ENCODE measurements at regions not wholly inside any gene's neighbourhood (a gene's known extent, or its start where the extent isn't known, plus 50 kb on each side); places are given as distances from the start of the nearest gene placed in this dataset.

DNA sequence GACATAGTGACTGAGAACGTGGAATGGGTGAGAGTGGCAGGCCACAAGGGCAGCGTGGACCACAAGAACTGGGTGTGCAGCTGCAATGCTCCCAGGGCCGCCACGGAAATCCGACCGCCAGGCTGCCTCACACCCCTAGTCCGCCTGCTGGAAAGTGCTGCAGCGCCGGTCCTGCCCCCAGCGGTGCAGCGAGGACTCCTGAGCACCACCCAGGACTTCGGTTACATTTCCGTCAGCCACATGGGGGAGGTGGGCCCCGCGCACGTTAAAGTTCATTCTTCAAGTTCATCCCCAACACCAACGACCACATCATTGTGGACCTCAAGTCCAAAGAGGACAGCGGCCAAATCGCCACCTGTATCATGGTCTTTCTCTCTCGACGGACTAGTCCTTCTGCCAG lies 126.1 kb upstream of the CARMIL1 start:
- H3K4me3 ChIP-seq (ENCODE audit: low read length), result no peak overlapping the region
- no peaks in the 10 kb centered on the region for H3K79me2 ChIP-seq (ENCODE audit: control insufficient read depth, low read length)
- no peaks in the 10 kb centered on the region for H3K36me3 ChIP-seq (ENCODE audit: control insufficient read depth, low read length)
- H3K4me1 ChIP-seq (ENCODE audit: control insufficient read depth, low read length), result peaks cover 25% of the 10 kb centered on the region
- no peaks in the 10 kb centered on the region for H3K27me3 ChIP-seq (ENCODE audit: control insufficient read depth, low read length)
- TF ChIP-seq EZH2phosphoT487 (IDR thresholded peaks at IDR 0.05; ENCODE audit: borderline replicate concordance, low read length), result no peak
- TF ChIP-seq, protein P1, sequence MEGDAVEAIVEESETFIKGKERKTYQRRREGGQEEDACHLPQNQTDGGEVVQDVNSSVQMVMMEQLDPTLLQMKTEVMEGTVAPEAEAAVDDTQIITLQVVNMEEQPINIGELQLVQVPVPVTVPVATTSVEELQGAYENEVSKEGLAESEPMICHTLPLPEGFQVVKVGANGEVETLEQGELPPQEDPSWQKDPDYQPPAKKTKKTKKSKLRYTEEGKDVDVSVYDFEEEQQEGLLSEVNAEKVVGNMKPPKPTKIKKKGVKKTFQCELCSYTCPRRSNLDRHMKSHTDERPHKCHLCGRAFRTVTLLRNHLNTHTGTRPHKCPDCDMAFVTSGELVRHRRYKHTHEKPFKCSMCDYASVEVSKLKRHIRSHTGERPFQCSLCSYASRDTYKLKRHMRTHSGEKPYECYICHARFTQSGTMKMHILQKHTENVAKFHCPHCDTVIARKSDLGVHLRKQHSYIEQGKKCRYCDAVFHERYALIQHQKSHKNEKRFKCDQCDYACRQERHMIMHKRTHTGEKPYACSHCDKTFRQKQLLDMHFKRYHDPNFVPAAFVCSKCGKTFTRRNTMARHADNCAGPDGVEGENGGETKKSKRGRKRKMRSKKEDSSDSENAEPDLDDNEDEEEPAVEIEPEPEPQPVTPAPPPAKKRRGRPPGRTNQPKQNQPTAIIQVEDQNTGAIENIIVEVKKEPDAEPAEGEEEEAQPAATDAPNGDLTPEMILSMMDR (IDR thresholded peaks at IDR 0.05; ENCODE audit: low read depth, low read length, poor library complexity, severe bottlenecking), result no peak
- no peaks in the 10 kb centered on the region for H3F3A ChIP-seq (ENCODE audit: control insufficient read depth, insufficient read depth)
- H4K20me1 ChIP-seq (ENCODE audit: control insufficient read depth, insufficient read depth, low read depth, low read length), result no peaks in the 10 kb centered on the region
- no peak overlapping the region for H3K27ac ChIP-seq (ENCODE audit: low read depth, low read length)
- H3K9me2 ChIP-seq (replicated peaks; ENCODE audit: control insufficient read depth, low read length), result no peaks in the 10 kb centered on the region
- peaks cover 15% of the 10 kb centered on the region; the same call in 1 of the 2 replicates for H3K9me3 ChIP-seq (ENCODE audit: control insufficient read depth, insufficient read depth, low read length)
- H3K4me2 ChIP-seq (ENCODE audit: low read length), result no peak overlapping the region

DNA sequence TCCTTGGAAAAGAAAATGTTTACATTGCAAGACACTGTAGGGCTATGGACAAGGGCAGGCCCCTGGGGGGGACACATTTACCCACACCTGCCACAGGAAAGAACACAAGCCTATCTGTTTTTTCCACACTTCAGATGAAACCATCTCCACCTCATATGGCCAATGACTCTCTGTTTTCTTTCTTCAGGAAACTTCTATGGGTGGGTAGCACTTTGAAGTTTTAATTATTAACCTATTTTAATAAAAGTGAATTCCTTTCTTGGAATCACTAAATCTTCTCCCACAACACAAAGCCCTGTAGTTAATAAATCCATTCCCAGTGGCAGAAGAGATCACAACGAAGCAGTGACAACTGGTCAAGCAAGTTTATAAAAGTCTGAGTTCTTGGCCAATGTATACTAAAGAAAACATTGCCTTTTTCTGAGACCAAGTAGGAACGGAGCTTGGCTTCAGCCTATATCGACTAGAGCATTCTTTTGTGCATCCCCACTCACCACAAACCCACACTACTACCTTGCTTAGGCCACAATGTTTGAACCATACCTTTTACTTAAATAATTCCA lies 125.1 kb upstream of the CARMIL1 start:
- no peaks in the 10 kb centered on the region for H4K20me1 ChIP-seq (ENCODE audit: control insufficient read depth, insufficient read depth, low read depth, low read length)
- no peaks in the 10 kb centered on the region for H3K79me2 ChIP-seq (ENCODE audit: control insufficient read depth, low read length)
- TF ChIP-seq, protein P1 (IDR thresholded peaks at IDR 0.05; ENCODE audit: low read depth, low read length, poor library complexity, severe bottlenecking), result no peak
- TF ChIP-seq EZH2phosphoT487 (IDR thresholded peaks at IDR 0.05; ENCODE audit: borderline replicate concordance, low read length), result no peak
- H3K4me2 ChIP-seq (ENCODE audit: low read length), result no peak overlapping the region
- H3K36me3 ChIP-seq (ENCODE audit: control insufficient read depth, low read length), result no peaks in the 10 kb centered on the region
- H3K27ac ChIP-seq (ENCODE audit: low read depth, low read length), result no peak overlapping the region
- H3K9me2 ChIP-seq (replicated peaks; ENCODE audit: control insufficient read depth, low read length), result no peaks in the 10 kb centered on the region
- H3K27me3 ChIP-seq (ENCODE audit: control insufficient read depth, low read length), result no peaks in the 10 kb centered on the region
- peaks cover 22% of the 10 kb centered on the region for H3K4me1 ChIP-seq (ENCODE audit: control insufficient read depth, low read length)
- H3K4me3 ChIP-seq (ENCODE audit: low read length), result no peak overlapping the region
- H3K9me3 ChIP-seq (ENCODE audit: control insufficient read depth, insufficient read depth, low read length), result peaks cover 18% of the 10 kb centered on the region; the same call in 1 of the 2 replicates
- no peaks in the 10 kb centered on the region for H3F3A ChIP-seq (ENCODE audit: control insufficient read depth, insufficient read depth)

DNA sequence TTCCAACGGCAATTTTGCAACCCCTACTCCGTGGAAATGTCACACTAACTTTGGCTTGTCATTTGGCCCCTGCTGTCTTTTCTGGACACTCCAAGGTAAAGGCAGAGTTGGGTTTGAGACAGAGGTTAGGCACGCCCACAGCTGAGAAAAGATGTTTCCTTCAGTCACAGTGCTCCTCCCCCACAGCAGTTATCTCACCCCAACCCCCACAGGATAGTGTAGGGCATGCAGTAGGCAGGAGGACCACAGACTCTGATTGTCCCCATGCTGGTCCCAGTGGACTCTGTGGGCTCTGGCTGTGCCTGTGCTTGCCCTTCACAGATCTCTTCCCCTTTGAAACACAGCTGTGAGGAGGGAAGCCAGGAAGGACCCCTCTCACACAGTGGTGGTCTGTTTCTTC lies 124.0 kb upstream of the CARMIL1 start:
- peaks cover 13% of the 10 kb centered on the region; the same call in 1 of the 2 replicates for H3K9me3 ChIP-seq (ENCODE audit: control insufficient read depth, insufficient read depth, low read length)
- H3K4me2 ChIP-seq (ENCODE audit: low read length), result 0 out of 2 replicates have a peak overlapping the region, but pooled peaks have one; percentile 11
- no peak overlapping the region for H3K27ac ChIP-seq (ENCODE audit: low read depth, low read length)
- TF ChIP-seq EZH2phosphoT487 (IDR thresholded peaks at IDR 0.05; ENCODE audit: borderline replicate concordance, low read length), result no peak
- TF ChIP-seq, protein P1 (IDR thresholded peaks at IDR 0.05; ENCODE audit: low read depth, low read length, poor library complexity, severe bottlenecking), result no peak
- peaks cover 22% of the 10 kb centered on the region for H3K4me1 ChIP-seq (ENCODE audit: control insufficient read depth, low read length)
- H4K20me1 ChIP-seq (ENCODE audit: control insufficient read depth, insufficient read depth, low read depth, low read length), result no peaks in the 10 kb centered on the region
- no peak overlapping the region for H3K4me3 ChIP-seq (ENCODE audit: low read length)
- no peaks in the 10 kb centered on the region for H3K27me3 ChIP-seq (ENCODE audit: control insufficient read depth, low read length)
- H3K9me2 ChIP-seq (replicated peaks; ENCODE audit: control insufficient read depth, low read length), result no peaks in the 10 kb centered on the region
- no peaks in the 10 kb centered on the region for H3K36me3 ChIP-seq (ENCODE audit: control insufficient read depth, low read length)
- no peaks in the 10 kb centered on the region for H3F3A ChIP-seq (ENCODE audit: control insufficient read depth, insufficient read depth)
- no peaks in the 10 kb centered on the region for H3K79me2 ChIP-seq (ENCODE audit: control insufficient read depth, low read length)

Data from DOHH2 (cell line).